Calu3 (cell line): ENCODE measurements at regions not wholly inside any gene's neighbourhood (a gene's known extent, or its start where the extent isn't known, plus 50 kb on each side); places are given as distances from the start of the nearest gene placed in this dataset.
A peak's percentile ranks its signal among the peaks of the same experiment; 100 is the strongest.

Experiments used
- BruUV-seq: library from RNA; stranded (reverse); fragments of 400-500 nt; replicated peaks from 2 replicates; lab custom pipeline; 2021; lab: Mats Ljungman, UMichigan
- CTCF ChIA-PET: fragments of 300-600 bp; sonication (Branson Sonifier 250); formaldehyde crosslinking; loops from one replicate; lab custom pipeline; 2022; ENCODE audit warnings: antibody characterized with exemption; lab: Charles Lee
- DNase-seq: peaks from one replicate; pipeline ENCODE4 v3.0.0; 2022
- H3K27ac Mint-ChIP-seq: one replicate; pipeline ENCODE4 v1.8.0; 2022; ENCODE audit warnings: mixed read lengths; ENCODE audit not compliant: unreplicated experiment
- H3K27me3 Mint-ChIP-seq: one replicate; pipeline ENCODE4 v1.8.0; 2022; ENCODE audit warnings: mixed read lengths; ENCODE audit not compliant: unreplicated experiment
- H3K36me3 Mint-ChIP-seq: one replicate; pipeline ENCODE4 v1.8.0; 2022; ENCODE audit warnings: mild to moderate bottlenecking, moderate library complexity, mixed read lengths; ENCODE audit not compliant: insufficient read depth, unreplicated experiment
- H3K4me1 Mint-ChIP-seq: one replicate; pipeline ENCODE4 v1.8.0; 2022; ENCODE audit warnings: mild to moderate bottlenecking, low read depth, mixed read lengths; ENCODE audit not compliant: unreplicated experiment
- H3K4me3 Mint-ChIP-seq: one replicate; pipeline ENCODE4 v1.8.0; 2022; ENCODE audit warnings: mild to moderate bottlenecking, low read depth, moderate library complexity, mixed read lengths; ENCODE audit not compliant: unreplicated experiment
- H3K9me3 Mint-ChIP-seq: one replicate; pipeline ENCODE4 v1.8.0; 2022; ENCODE audit warnings: low read depth, mixed read lengths; ENCODE audit not compliant: unreplicated experiment
- CTCF ChIP-seq: fragments of 200-600 bp; IDR thresholded peaks from one replicate; pipeline ENCODE4 v1.8.0; 2022; ENCODE audit warnings: antibody characterized with exemption; ENCODE audit not compliant: unreplicated experiment
- intact Hi-C: fragments of 100-400 bp; cut with micrococcal nuclease; formaldehyde crosslinking; loops from one replicate; pipeline ENCODE4 v1.10.0; 2022; ENCODE audit not compliant: unreplicated experiment

- intact Hi-C loops, result loop anchor here (10.0 kb wide), 1 partner anchor 402 kb away; the partner anchor contains the start of gene SPOPL
- no peak overlapping the region for H3K4me3 Mint-ChIP-seq
- no peaks in the 10 kb centered on the region for H3K27me3 Mint-ChIP-seq
- BruUV-seq, result no TSS peak
- peaks cover 3% of the 10 kb centered on the region for H3K9me3 Mint-ChIP-seq
- TF ChIP-seq CTCF, result no peak
- peaks cover 30% of the 10 kb centered on the region for H3K4me1 Mint-ChIP-seq
- no peak overlapping the region for H3K27ac Mint-ChIP-seq
- CTCF ChIA-PET, result no interaction called here
- H3K36me3 Mint-ChIP-seq, result no peaks in the 10 kb centered on the region
- DNase-seq, result no peak
These were observed 138.9 kb downstream of the HNMT start for GRCh38 chr2:138103156-138103555.

- CTCF ChIA-PET, result no interaction called here
- Mint-ChIP-seq H3K9me3 (peaks cover 3% of the 10 kb centered on the region), H3K36me3 (no peaks in the 10 kb centered on the region), H3K27ac (no peak overlapping the region), H3K27me3 (no peaks in the 10 kb centered on the region), H3K4me3 (no peak overlapping the region), H3K4me1 (peaks cover 39% of the 10 kb centered on the region)
- no peak for TF ChIP-seq CTCF
- no peak for DNase-seq
- BruUV-seq, result no TSS peak
- intact Hi-C loops, result loop anchor here (10.0 kb wide), 1 partner anchor 401 kb away; the partner anchor contains the start of gene SPOPL
These were observed 139.8 kb downstream of the HNMT start for GRCh38 chr2:138104071-138104470.

- intact Hi-C loops, result loop anchor here (5.0 to 10.0 kb wide), 2 partner anchors 267 to 399 kb away; partner anchors contain the start of gene SPOPL
- no peak overlapping the region for H3K4me3 Mint-ChIP-seq
- no peaks in the 10 kb centered on the region for H3K9me3 Mint-ChIP-seq
- TF ChIP-seq CTCF, result no peak
- CTCF ChIA-PET, result interaction anchor here (1.0 kb wide), 1 partner anchor 141 kb away, joined by 3 read pairs; the partner anchor contains the start of gene HNMT
- peaks cover 44% of the 10 kb centered on the region for H3K4me1 Mint-ChIP-seq
- DNase-seq, result no peak
- no peak overlapping the region for H3K27ac Mint-ChIP-seq
- no TSS peak for BruUV-seq
- no peaks in the 10 kb centered on the region for H3K27me3 Mint-ChIP-seq
- H3K36me3 Mint-ChIP-seq, result no peaks in the 10 kb centered on the region
These were observed 141.1 kb downstream of the HNMT start for GRCh38 chr2:138105358-138105757.

GRCh38 chr2:138106606-138107005, 142.3 kb downstream of the HNMT start:
- Mint-ChIP-seq H3K36me3 (no peaks in the 10 kb centered on the region), H3K27ac (peak overlapping the region; percentile 50), H3K4me3 (no peak overlapping the region), H3K4me1 (peaks cover 53% of the 10 kb centered on the region), H3K9me3 (no peaks in the 10 kb centered on the region), H3K27me3 (no peaks in the 10 kb centered on the region)
- no peak for DNase-seq
- CTCF ChIA-PET, result interaction anchor here (0.8 to 1.3 kb wide), 3 partner anchors 9 to 142 kb away, joined by 3 read pairs; partner anchors contain the start of gene HNMT
- intact Hi-C loops, result loop anchor here (5.0 to 10.0 kb wide), 2 partner anchors 266 to 398 kb away; partner anchors contain the start of gene SPOPL
- BruUV-seq, result no TSS peak
- no peak for TF ChIP-seq CTCF
